Endothelial cell of umbilical vein (primary cell): ENCODE measurements at regions not wholly inside any gene's neighbourhood (a gene's known extent, or its start where the extent isn't known, plus 50 kb on each side); places are given as distances from the start of the nearest gene placed in this dataset.

Experiments used
- BruUV-seq: library from RNA; stranded (reverse); fragments of 400-500 nt; replicated peaks from 2 replicates; lab custom pipeline; 2021; lab: Mats Ljungman, UMichigan
- CTCF ChIA-PET: fragments of 300-600, 350-600 bp; sonication (Branson Sonifier 250); formaldehyde crosslinking; loops from one replicate; lab custom pipeline; 2021; ENCODE audit warnings: antibody characterized with exemption, inconsistent platforms; lab: Charles Lee
- POLR2A ChIA-PET: fragments of 300-600, 350-600 bp; sonication (Branson Sonifier 250); formaldehyde crosslinking; loops from one replicate; lab custom pipeline; 2021; ENCODE audit warnings: antibody characterized with exemption, inconsistent platforms; lab: Charles Lee
- DNase-seq: peaks from one replicate; pipeline ENCODE4 v3.0.0-alpha.2; 2011; ENCODE audit warnings: low read depth, low spot score
- FAIRE-seq: peaks from 2 replicates; lab custom pipeline; 2011; peaks lifted over from hg19 to GRCh38; lab: Jason Lieb, UNC
- H2AFZ ChIP-seq: 2 replicates; pipeline ENCODE4 v1.6.0; 2012; ENCODE audit warnings: low read depth, low read length, control low read depth, inconsistent platforms
- H3K27ac ChIP-seq: 2 replicates; pipeline ENCODE4 v1.5.1; 2011; ENCODE audit warnings: low read depth, mild to moderate bottlenecking, control low read depth, low read length, moderate library complexity; ENCODE audit not compliant: insufficient read depth
- H3K27me3 ChIP-seq, 2 experiments: 2 replicates each; pipeline versions ENCODE4 v1.6.0 to v1.6.1; 2011; ENCODE audit warnings: low read length in 2 of 2, mixed read lengths in 1 of 2; ENCODE audit not compliant: control insufficient read depth in 2 of 2, insufficient read depth in 2 of 2
- H3K36me3 ChIP-seq, 2 experiments: 2 replicates in 1 of 2; 3 replicates in 1 of 2; pipeline ENCODE4 v1.5.1; 2011; ENCODE audit warnings: low read length in 2 of 2, mild to moderate bottlenecking in 1 of 2, moderate library complexity in 1 of 2; ENCODE audit not compliant: control insufficient read depth in 2 of 2, insufficient read depth in 2 of 2; ENCODE audit errors: extremely low read depth in 1 of 2
- H3K4me1 ChIP-seq: 3 replicates; pipeline ENCODE4 v1.5.1; 2011; ENCODE audit warnings: mild to moderate bottlenecking, low read length; ENCODE audit not compliant: control insufficient read depth, insufficient read depth; ENCODE audit errors: extremely low read depth
- H3K4me2 ChIP-seq: 2 replicates; pipeline ENCODE4 v1.6.1; 2011; ENCODE audit warnings: low read length, control low read depth, mixed read lengths; ENCODE audit not compliant: insufficient read depth
- H3K4me3 ChIP-seq, 3 experiments: fragments of 200-600 bp in 1 of 3; sonication (generic), shearing (Covaris generic) in 1 of 3; replicated peaks in 1 of 3; 2 replicates each; pipeline ENCODE4 v1.5.1; 2011 to 2016; ENCODE audit warnings: control low read depth in 3 of 3, low read length in 3 of 3, mild to moderate bottlenecking in 2 of 3, inconsistent platforms in 1 of 3, low read depth in 1 of 3, moderate library complexity in 1 of 3; ENCODE audit not compliant: insufficient read depth in 1 of 3
- H3K79me2 ChIP-seq: 2 replicates; pipeline ENCODE4 v1.6.0; 2012; ENCODE audit warnings: low read length, inconsistent platforms; ENCODE audit not compliant: control insufficient read depth, insufficient read depth
- H3K9ac ChIP-seq: replicated peaks from 2 replicates; pipeline ENCODE3; 2011; ENCODE audit warnings: low read length, control low read depth; ENCODE audit not compliant: insufficient read depth; ENCODE audit errors: extremely low read depth
- H3K9me1 ChIP-seq: replicated peaks from 3 replicates; pipeline ENCODE4 v1.6.0; 2011; ENCODE audit warnings: mild to moderate bottlenecking, low read length; ENCODE audit not compliant: control insufficient read depth, insufficient read depth; ENCODE audit errors: extremely low read depth
- H3K9me3 ChIP-seq: replicated peaks from 2 replicates; pipeline ENCODE4 v1.5.1; 2012; ENCODE audit warnings: low read length, inconsistent platforms; ENCODE audit not compliant: control insufficient read depth, insufficient read depth
- H4K20me1 ChIP-seq: replicated peaks from 2 replicates; pipeline ENCODE3; 2011; ENCODE audit warnings: mild to moderate bottlenecking, low read length; ENCODE audit not compliant: control insufficient read depth, insufficient read depth; ENCODE audit errors: extremely low read depth
- CTCF ChIP-seq, 2 donors: IDR thresholded peaks; 1 replicate in 1 of 2; 2 replicates in 1 of 2; pipeline ENCODE4 v1.5.1; 2011; ENCODE audit warnings: low read length in 2 of 2, mild to moderate bottlenecking in 2 of 2, moderate library complexity in 2 of 2, control low read depth in 1 of 2, inconsistent platforms in 1 of 2, low read depth in 1 of 2; ENCODE audit not compliant: insufficient read depth in 1 of 2; ENCODE audit errors: extremely low read depth in 1 of 2
- EZH2 ChIP-seq: IDR thresholded peaks from 2 replicates; pipeline ENCODE4 v1.6.1; 2012; ENCODE audit warnings: borderline replicate concordance, low read depth, mild to moderate bottlenecking, moderate library complexity, low read length, inconsistent platforms; ENCODE audit not compliant: severe bottlenecking
- FOS ChIP-seq: IDR thresholded peaks from 2 replicates; pipeline ENCODE4 v1.6.1; 2011; ENCODE audit warnings: mild to moderate bottlenecking, low read length, moderate library complexity, borderline replicate concordance; ENCODE audit not compliant: insufficient read depth
- GATA2 ChIP-seq: IDR thresholded peaks from 2 replicates; pipeline ENCODE4 v1.7.0; 2011; ENCODE audit warnings: low read depth, mild to moderate bottlenecking, moderate library complexity, mixed read lengths, low read length; ENCODE audit not compliant: insufficient read length, insufficient read depth
- JUN ChIP-seq: IDR thresholded peaks from 2 replicates; pipeline ENCODE4 v1.6.1; 2011; ENCODE audit warnings: borderline replicate concordance, low read depth; ENCODE audit not compliant: insufficient read length, insufficient read depth
- MAX ChIP-seq: IDR thresholded peaks from 2 replicates; pipeline ENCODE4 v1.6.1; 2011; ENCODE audit not compliant: insufficient read depth, insufficient read length
- MYC ChIP-seq: IDR thresholded peaks from one replicate; pipeline ENCODE4 v1.6.1; 2011; ENCODE audit warnings: mild to moderate bottlenecking, low read depth, low read length
- POLR2A ChIP-seq: IDR thresholded peaks from 2 replicates; pipeline ENCODE4 v1.6.1; 2012; ENCODE audit warnings: low read depth, mild to moderate bottlenecking, control low read depth, low read length
- POLR2AphosphoS5 ChIP-seq: IDR thresholded peaks from 2 replicates; pipeline ENCODE4 v1.6.1; 2012; ENCODE audit warnings: low read depth, mild to moderate bottlenecking, control low read depth, low read length, moderate library complexity; ENCODE audit not compliant: insufficient read depth
- dilution Hi-C: fragments of 300-500 bp; cut with MboI; formaldehyde crosslinking; loops from one replicate; pipeline ENCODE4 v1.15.0; 2019; ENCODE audit warnings: low sequenced_read_pairs; ENCODE audit not compliant: extremely low pct_ligation_motif_present
- intact Hi-C: fragments of 100-400 bp; cut with micrococcal nuclease; formaldehyde crosslinking; loops from one replicate; pipeline ENCODE4 v1.10.0; 2022

- Histone ChIP-seq H3K9ac (no peak overlapping the region), H2AFZ (no peak overlapping the region), H4K20me1 (no peaks in the 10 kb centered on the region), H3K27me3 (no peaks in the 10 kb centered on the region), H3K9me3 (no peaks in the 10 kb centered on the region), H3K9me1 (no peaks in the 10 kb centered on the region), H3K36me3 (no peaks in the 10 kb centered on the region), H3K4me2 (no peak overlapping the region), H3K27ac (no peak overlapping the region), H3K4me3 (no peak overlapping the region), H3K4me1 (no peaks in the 10 kb centered on the region), H3K79me2 (no peaks in the 10 kb centered on the region)
- intact Hi-C loops (no loop called here), dilution Hi-C loops (no loop called here)
- no peak for FAIRE-seq
- BruUV-seq = no TSS peak
- CTCF ChIA-PET = no interaction called here
- TF ChIP-seq POLR2AphosphoS5 (no peak), JUN (no peak), MAX (no peak), MYC (no peak), CTCF (IDR thresholded peaks at IDR 0.05; ENCODE audit: extremely low read depth in 1 of 2, insufficient read depth in 1 of 2, low read depth in 1 of 2, low read length in 2 of 2) (no peak), GATA2 (no peak), POLR2A (no peak), FOS (no peak), EZH2 (no peak)
- POLR2A ChIA-PET = no interaction called here
- no peak for DNase-seq
Observed at GRCh38 chr20:46835418-46835817, 59.2 kb upstream of the EYA2 start.
